Endodermal cell (in vitro differentiated cells): ENCODE measurements at regions not wholly inside any gene's neighbourhood (a gene's known extent, or its start where the extent isn't known, plus 50 kb on each side); places are given as distances from the start of the nearest gene placed in this dataset.

Source experiments
- DNase-seq: peaks from one replicate; pipeline ENCODE4 v3.0.0-alpha.2; 2017
- H3K27ac ChIP-seq: 2 replicates; pipeline ENCODE4 v1.5.1; 2013; ENCODE audit warnings: mild to moderate bottlenecking, low read depth, low read length, moderate library complexity
- H3K27me3 ChIP-seq: 2 replicates; pipeline ENCODE4 v1.6.1; 2013; ENCODE audit warnings: mild to moderate bottlenecking, low read length, moderate library complexity; ENCODE audit not compliant: insufficient read depth, control insufficient read depth, poor library complexity, severe bottlenecking
- H3K36me3 ChIP-seq: 2 replicates; pipeline ENCODE4 v1.7.0; 2013; ENCODE audit warnings: mild to moderate bottlenecking, low read length, moderate library complexity; ENCODE audit not compliant: control insufficient read depth, insufficient read depth
- H3K4me1 ChIP-seq: one replicate; pipeline ENCODE4 v1.7.0; 2013; ENCODE audit warnings: low read length; ENCODE audit not compliant: control insufficient read depth, insufficient read depth
- H3K4me3 ChIP-seq: 2 replicates; pipeline ENCODE4 v1.5.1; 2013; ENCODE audit warnings: mild to moderate bottlenecking, low read length, moderate library complexity
- H3K9ac ChIP-seq: 2 replicates; pipeline ENCODE4 v1.6.1; 2013; ENCODE audit warnings: mild to moderate bottlenecking, low read length, moderate library complexity; ENCODE audit not compliant: poor library complexity, severe bottlenecking; ENCODE audit errors: extremely low read depth
- H3K9me3 ChIP-seq: 2 replicates; pipeline ENCODE4 v1.6.1; 2013; ENCODE audit warnings: mild to moderate bottlenecking, low read length, moderate library complexity; ENCODE audit not compliant: control insufficient read depth
- H3K27ac Mint-ChIP-seq: 2 replicates; pipeline ENCODE4 v1.8.0; 2020; ENCODE audit warnings: mixed read lengths
- H3K27me3 Mint-ChIP-seq: 2 replicates; pipeline ENCODE4 v1.8.0; 2021; ENCODE audit warnings: mild to moderate bottlenecking, mixed read lengths; ENCODE audit not compliant: insufficient read depth
- H3K36me3 Mint-ChIP-seq: 2 replicates; pipeline ENCODE4 v1.8.0; 2020; ENCODE audit warnings: low read depth, mixed read lengths
- H3K4me1 Mint-ChIP-seq: 2 replicates; pipeline ENCODE4 v1.8.0; 2020; ENCODE audit warnings: mixed read lengths
- H3K4me3 Mint-ChIP-seq: 2 replicates; pipeline ENCODE4 v1.8.0; 2020; ENCODE audit warnings: mild to moderate bottlenecking, moderate library complexity, mixed read lengths
- H3K9me3 Mint-ChIP-seq: 2 replicates; pipeline ENCODE4 v1.8.0; 2020; ENCODE audit warnings: mild to moderate bottlenecking, mixed read lengths
- WGBS, 2 experiments: methylation state at CpG; one replicate each; pipeline versions ENCODE4 v1.1.5 to v1.1.7; 2013; ENCODE audit warnings: missing lambda C conversion rate in 2 of 2, mixed read lengths in 1 of 2; ENCODE audit not compliant: insufficient coverage in 1 of 2, insufficient read length in 1 of 2; 5-methylcytosine and 5-hydroxymethylcytosine counted together
- TF ChIP-seq, protein P1 (sequence below): fragments of 200-600 bp; sonication (generic); conservative IDR thresholded peaks from 2 replicates; pipeline ENCODE4 v1.5.0; 2021; ENCODE audit warnings: antibody characterized with exemption, mild to moderate bottlenecking

GRCh38 chr18:30814446-30814845, 228.1 kb downstream of the DSC3 start:
- Mint-ChIP-seq H3K4me1 (peaks cover 10% of the 10 kb centered on the region), H3K36me3 (peaks cover 7% of the 10 kb centered on the region), H3K27me3 (no peaks in the 10 kb centered on the region), H3K27ac (no peak overlapping the region), H3K4me3 (no peak overlapping the region), H3K9me3 (peaks cover 41% of the 10 kb centered on the region)
- Histone ChIP-seq H3K9me3 (peaks cover 10% of the 10 kb centered on the region), H3K9ac (no peak overlapping the region), H3K27me3 (no peaks in the 10 kb centered on the region), H3K27ac (no peak overlapping the region), H3K36me3 (no peaks in the 10 kb centered on the region), H3K4me1 (no peaks in the 10 kb centered on the region), H3K4me3 (no peak overlapping the region)
- TF ChIP-seq, protein P1, sequence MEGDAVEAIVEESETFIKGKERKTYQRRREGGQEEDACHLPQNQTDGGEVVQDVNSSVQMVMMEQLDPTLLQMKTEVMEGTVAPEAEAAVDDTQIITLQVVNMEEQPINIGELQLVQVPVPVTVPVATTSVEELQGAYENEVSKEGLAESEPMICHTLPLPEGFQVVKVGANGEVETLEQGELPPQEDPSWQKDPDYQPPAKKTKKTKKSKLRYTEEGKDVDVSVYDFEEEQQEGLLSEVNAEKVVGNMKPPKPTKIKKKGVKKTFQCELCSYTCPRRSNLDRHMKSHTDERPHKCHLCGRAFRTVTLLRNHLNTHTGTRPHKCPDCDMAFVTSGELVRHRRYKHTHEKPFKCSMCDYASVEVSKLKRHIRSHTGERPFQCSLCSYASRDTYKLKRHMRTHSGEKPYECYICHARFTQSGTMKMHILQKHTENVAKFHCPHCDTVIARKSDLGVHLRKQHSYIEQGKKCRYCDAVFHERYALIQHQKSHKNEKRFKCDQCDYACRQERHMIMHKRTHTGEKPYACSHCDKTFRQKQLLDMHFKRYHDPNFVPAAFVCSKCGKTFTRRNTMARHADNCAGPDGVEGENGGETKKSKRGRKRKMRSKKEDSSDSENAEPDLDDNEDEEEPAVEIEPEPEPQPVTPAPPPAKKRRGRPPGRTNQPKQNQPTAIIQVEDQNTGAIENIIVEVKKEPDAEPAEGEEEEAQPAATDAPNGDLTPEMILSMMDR = no peak
- WGBS, 2 experiments = no CpG with 5 or more reads among the region's 1 CpG
- no peak for DNase-seq

GRCh38 chr18:30811580-30811979, 231.0 kb downstream of the DSC3 start:
- no peak overlapping the region for H3K27ac Mint-ChIP-seq
- peaks cover 7% of the 10 kb centered on the region for H3K36me3 Mint-ChIP-seq
- H3K27me3 Mint-ChIP-seq = no peaks in the 10 kb centered on the region
- H3K4me3 Mint-ChIP-seq = no peak overlapping the region
- no peak overlapping the region for H3K27ac ChIP-seq
- TF ChIP-seq, protein P1 = no peak
- peak; percentile 62 for DNase-seq
- no peaks in the 10 kb centered on the region for H3K36me3 ChIP-seq
- H3K4me1 Mint-ChIP-seq = peaks cover 10% of the 10 kb centered on the region
- no peak overlapping the region for H3K9ac ChIP-seq
- H3K9me3 Mint-ChIP-seq = peaks cover 34% of the 10 kb centered on the region
- no peak overlapping the region for H3K4me3 ChIP-seq
- H3K4me1 ChIP-seq = no peaks in the 10 kb centered on the region
- WGBS, 2 experiments = 83 to 91% methylated on average over 1 to 2 of the region's 2 CpGs
- H3K9me3 ChIP-seq = peaks cover 6% of the 10 kb centered on the region
- no peaks in the 10 kb centered on the region for H3K27me3 ChIP-seq

- no peak for DNase-seq
- no peak overlapping the region for H3K27ac Mint-ChIP-seq
- Histone ChIP-seq H3K27ac (no peak overlapping the region), H3K4me3 (no peak overlapping the region), H3K36me3 (no peaks in the 10 kb centered on the region), H3K4me1 (no peaks in the 10 kb centered on the region), H3K9me3 (no peaks in the 10 kb centered on the region), H3K9ac (no peak overlapping the region), H3K27me3 (no peaks in the 10 kb centered on the region)
- H3K9me3 Mint-ChIP-seq = peaks cover 24% of the 10 kb centered on the region
- H3K36me3 Mint-ChIP-seq = peaks cover 1% of the 10 kb centered on the region
- H3K27me3 Mint-ChIP-seq = no peaks in the 10 kb centered on the region
- peaks cover 10% of the 10 kb centered on the region for H3K4me1 Mint-ChIP-seq
- no peak overlapping the region for H3K4me3 Mint-ChIP-seq
- TF ChIP-seq, protein P1 = no peak
These were observed 232.0 kb downstream of the DSC3 start for GRCh38 chr18:30810580-30810979.
